Adrenal gland (tissue), 9 donors: ENCODE measurements at regions not wholly inside any gene's neighbourhood (a gene's known extent, or its start where the extent isn't known, plus 50 kb on each side); places are given as distances from the start of the nearest gene placed in this dataset.
A peak's percentile ranks its signal among the peaks of the same experiment; 100 is the strongest.

Experiments
- DNase-seq, 7 donors: peaks; one replicate each; pipeline ENCODE4 v3.0.0-alpha.2; 2019 to 2020
- H3K27ac ChIP-seq, 5 donors: fragments of 200-600 bp; sonication (generic) in 4 of 5; 1 replicate in 3 of 5; 2 replicates in 2 of 5; pipeline versions ENCODE4 v1.5.1 to v1.8.0; 2016 to 2020; ENCODE audit warnings: mild to moderate bottlenecking in 1 of 5
- H3K27me3 ChIP-seq: fragments of 200-600 bp; 2 replicates; pipeline ENCODE4 v1.8.0; 2021
- H3K36me3 ChIP-seq, 2 donors: fragments of 200-600 bp; replicated peaks in 1 of 2; 1 replicate in 1 of 2; 2 replicates in 1 of 2; pipeline versions ENCODE4 v1.5.1 to v1.8.0; 2018 to 2022
- H3K4me1 ChIP-seq, 2 donors: fragments of 200-600 bp; replicated peaks in 1 of 2; 1 replicate in 1 of 2; 2 replicates in 1 of 2; pipeline versions ENCODE4 v1.5.1 to v1.8.0; 2018 to 2021
- H3K4me3 ChIP-seq, 4 donors: fragments of 200-600 bp; sonication (generic) in 3 of 4; one replicate each; pipeline ENCODE4 v1.5.1; 2016 to 2018
- H3K9me3 ChIP-seq, 3 donors: fragments of 200-600 bp; sonication (generic) in 1 of 3; replicated peaks in 1 of 3; 1 replicate in 2 of 3; 2 replicates in 1 of 3; pipeline versions ENCODE4 v1.5.1 to v1.8.0; 2016 to 2021
- CTCF ChIP-seq, 6 experiments: fragments of 450-650 bp in 4 of 6; fragments of 200-600 bp in 2 of 6; sonication (generic) in 1 of 6; IDR thresholded peaks; 1 replicate in 5 of 6; 2 replicates in 1 of 6; pipeline versions ENCODE4 v1.5.1 to v1.8.0; 2016 to 2021; ENCODE audit warnings: antibody characterized with exemption in 6 of 6, mild to moderate bottlenecking in 2 of 6, moderate library complexity in 1 of 6
- POLR2A ChIP-seq, 2 donors: fragments of 450-650 bp; IDR thresholded peaks; one replicate each; pipeline ENCODE4 v1.6.1; 2017; ENCODE audit warnings: antibody characterized with exemption in 2 of 2, mild to moderate bottlenecking in 2 of 2, moderate library complexity in 1 of 2
- WGBS, 4 donors: extraction: QIAGEN DNeasy Blood & Tissue Kit in 2 of 4; methylation state at CpG; one replicate each; pipeline versions ENCODE4 v1.1.5 to v1.1.7; 2013 to 2017; 5-methylcytosine and 5-hydroxymethylcytosine counted together
- intact Hi-C, 2 donors: fragments of 100-400 bp; cut with DNase I; formaldehyde crosslinking; loops; one replicate each; pipeline versions ENCODE4 v1.14.1 to v1.15.0; 2022 to 2023
- donor health status: healthy with polysubstance abuse.
- donor health status: Bipolar disorder and iron deficiency.
- donor health status: DM: yes; HTN: yes; CAD: no.
- donor health status: DM: no; HTN: no; CAD: no.
- donor health status: DM: no; HTN: no; CAD: no.

GRCh38 chr10:44771233-44771995 is 139.7 kb upstream of the TMEM72 start:
- intact Hi-C loops: no loop called here
- TF ChIP-seq CTCF (IDR thresholded peaks at IDR 0.05) (no peak), POLR2A (IDR thresholded peaks at IDR 0.05) (no peak)
- H3K4me3 ChIP-seq: no peak overlapping the region
- peaks cover 0 to 9% of the 10 kb centered on the region in 2 donors for H3K4me1 ChIP-seq
- no peak overlapping the region for H3K27ac ChIP-seq
- H3K27me3 ChIP-seq: no peaks in the 10 kb centered on the region
- WGBS, 4 donors: 85 to 94% (median 93%) methylated on average over 2 of the region's 2 CpGs
- no peaks in the 10 kb centered on the region for H3K36me3 ChIP-seq
- H3K9me3 ChIP-seq: no peaks in the 10 kb centered on the region
- DNase-seq: no peak

- Histone ChIP-seq H3K27me3 (no peaks in the 10 kb centered on the region), H3K4me3 (no peak overlapping the region), H3K9me3 (no peaks in the 10 kb centered on the region), H3K36me3 (no peaks in the 10 kb centered on the region), H3K4me1 (peaks cover 0 to 9% of the 10 kb centered on the region in 2 donors), H3K27ac (no peak overlapping the region)
- TF ChIP-seq POLR2A (IDR thresholded peaks at IDR 0.05) (no peak), CTCF (IDR thresholded peaks at IDR 0.05) (no peak)
- WGBS, 4 donors: 91 to 95% (median 93%) methylated on average over 19 of the region's 19 CpGs
- intact Hi-C loops: no loop called here
- DNase-seq: no peak
Observed at GRCh38 chr10:44773565-44773964, 137.6 kb upstream of the TMEM72 start.

DNA sequence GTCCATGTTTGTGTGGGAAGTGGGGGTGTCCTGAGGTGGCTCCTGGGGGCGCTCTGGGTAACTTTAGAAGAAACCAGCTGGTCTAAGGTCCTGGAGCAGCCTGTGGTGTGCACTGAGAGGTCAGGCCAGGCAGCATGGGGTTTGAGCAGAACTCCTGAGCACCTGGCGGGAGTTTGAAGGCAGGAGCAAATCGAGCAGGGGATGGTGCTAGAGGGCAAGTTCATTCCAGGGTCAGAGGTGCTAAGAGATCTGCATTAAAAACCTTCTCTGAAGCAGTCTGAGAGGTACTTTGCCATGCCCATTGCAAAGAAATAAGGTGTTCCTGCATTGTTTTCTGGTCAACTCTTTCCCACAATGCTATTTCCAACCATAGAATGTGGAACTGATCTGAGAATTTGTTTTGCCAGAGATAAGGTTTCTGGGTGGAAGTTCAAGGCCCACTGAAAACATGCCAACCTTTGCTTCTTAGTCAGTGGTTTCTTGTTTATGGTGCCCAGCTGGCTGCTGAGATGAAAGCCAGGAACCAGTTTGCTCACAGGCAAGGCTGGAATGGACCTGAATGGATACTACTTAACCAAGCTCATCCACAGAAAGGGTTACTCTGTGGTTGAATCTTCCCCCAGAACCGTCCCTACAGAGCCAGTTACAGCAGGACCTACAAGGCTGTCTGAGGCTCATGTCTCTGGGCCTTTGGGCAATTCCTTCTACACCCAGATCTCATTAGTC is 136.3 kb upstream of the TMEM72 start:
- WGBS, 4 donors: 64 to 78% (median 74%) methylated on average over 4 of the region's 4 CpGs
- intact Hi-C loops: no loop called here
- H3K27me3 ChIP-seq: no peaks in the 10 kb centered on the region

DNA sequence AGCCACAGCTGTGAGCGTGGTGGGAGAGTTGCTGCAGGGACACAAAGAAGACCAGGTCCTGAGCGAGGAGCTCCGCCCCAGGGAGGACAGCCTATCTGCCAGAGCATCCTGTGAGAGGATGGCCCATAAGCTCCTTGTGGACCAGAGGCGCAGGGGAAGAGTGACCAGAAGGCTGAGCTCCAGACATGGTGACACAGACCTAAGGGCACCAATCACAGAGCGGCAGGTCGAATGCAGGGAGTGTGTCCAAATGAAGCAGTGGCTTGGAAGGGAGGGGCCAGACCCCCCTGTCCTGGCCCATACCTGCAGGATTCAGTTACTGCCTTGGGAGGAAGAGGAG is 135.8 kb upstream of the TMEM72 start:
- TF ChIP-seq CTCF (IDR thresholded peaks at IDR 0.05) (no peak), POLR2A (IDR thresholded peaks at IDR 0.05) (no peak)
- Histone ChIP-seq H3K9me3 (no peaks in the 10 kb centered on the region), H3K27me3 (no peaks in the 10 kb centered on the region), H3K4me3 (no peak overlapping the region), H3K4me1 (peaks cover 0 to 9% of the 10 kb centered on the region in 2 donors), H3K27ac (no peak overlapping the region), H3K36me3 (no peaks in the 10 kb centered on the region)
- DNase-seq: no peak
- intact Hi-C loops: no loop called here
- WGBS, 4 donors: 86 to 95% (median 91%) methylated on average over 6 of the region's 6 CpGs

More for the DNA sequence above, 136.3 kb upstream of the TMEM72 start:
- peaks cover 0 to 9% of the 10 kb centered on the region in 2 donors for H3K4me1 ChIP-seq
- H3K27ac ChIP-seq: no peak overlapping the region
- H3K9me3 ChIP-seq: no peaks in the 10 kb centered on the region
- no peak overlapping the region for H3K4me3 ChIP-seq
- TF ChIP-seq POLR2A (IDR thresholded peaks at IDR 0.05): no peak
- no peaks in the 10 kb centered on the region for H3K36me3 ChIP-seq
- peak in 6 of 7 donors; percentile 35 to 60 (median 54) for DNase-seq
